Spleen (tissue), 7 donors: ENCODE measurements at regions not wholly inside any gene's neighbourhood (a gene's known extent, or its start where the extent isn't known, plus 50 kb on each side); places are given as distances from the start of the nearest gene placed in this dataset.

Source experiments
- CTCF ChIP-seq, 11 experiments: fragments of 200-600 bp in 7 of 11; fragments of 450-650 bp in 4 of 11; sonication (generic) in 4 of 11; IDR thresholded peaks in 8 of 11; conservative IDR thresholded peaks in 3 of 11; 1 replicate in 7 of 11; 2 replicates in 4 of 11; pipeline versions ENCODE4 v1.4.0 to v1.8.0; 2016 to 2021; ENCODE audit warnings: antibody characterized with exemption in 11 of 11, inconsistent platforms in 4 of 11, mild to moderate bottlenecking in 1 of 11
- POLR2A ChIP-seq, 3 donors: fragments of 450-650 bp; IDR thresholded peaks; one replicate each; pipeline ENCODE4 v1.5.1; 2017; ENCODE audit warnings: antibody characterized with exemption in 3 of 3, mild to moderate bottlenecking in 1 of 3
- POLR2AphosphoS5 ChIP-seq, 3 donors: sonication (generic); formaldehyde crosslinking; IDR thresholded peaks; one replicate each; pipeline ENCODE4 v1.5.1; 2017; ENCODE audit warnings: antibody characterized with exemption in 3 of 3
- donor health status: DM: no; HTN: no; CAD: no; lungs with moderate emphysema.
- donor health status: DM: no; HTN: no; CAD: no.
- donor health status: DM: no; HTN: no; CAD: no.

- TF ChIP-seq CTCF (IDR thresholded peaks at IDR 0.05 in 8 of 11, conservative IDR thresholded peaks at IDR 0.05 in 3 of 11), result no peak
- TF ChIP-seq POLR2AphosphoS5 (IDR thresholded peaks at IDR 0.05), result no peak
- no peak for TF ChIP-seq POLR2A (IDR thresholded peaks at IDR 0.05)
Observed at GRCh38 chr10:131431533-131431932, 120.0 kb upstream of the TCERG1L start.
